ENCODE measurements at regions not wholly inside any gene's neighbourhood (a gene's known extent, or its start where the extent isn't known, plus 50 kb on each side); places are given as distances from the start of the nearest gene placed in this dataset.
"Not testable (repeated sequence)": the region's sequence is repeated elsewhere in the genome, so short reads cannot be mapped to it uniquely, and the experiment has no call there.

- no peak overlapping the region for H3K27ac ChIP-seq (ENCODE audit: insufficient read depth, low read depth, low read length)
- CTCF ChIA-PET: no interaction called here
- no peaks in the 10 kb centered on the region for H3K9me1 ChIP-seq (replicated peaks; ENCODE audit: control insufficient read depth, extremely low read depth, insufficient read depth, low read length)
- no peaks in the 10 kb centered on the region for H3K79me2 ChIP-seq (ENCODE audit: control insufficient read depth, insufficient read depth, low read length)
- no peak for DNase-seq (ENCODE audit: low read depth, low spot score)
- H3K9me3 ChIP-seq (replicated peaks; ENCODE audit: control insufficient read depth, insufficient read depth, low read length): no peaks in the 10 kb centered on the region
- no peak for FAIRE-seq
- no peak overlapping the region for H3K9ac ChIP-seq (replicated peaks; ENCODE audit: extremely low read depth, insufficient read depth, low read length)
- no peak for TF ChIP-seq JUN (IDR thresholded peaks at IDR 0.05; ENCODE audit: borderline replicate concordance, insufficient read depth, insufficient read length, low read depth)
- TF ChIP-seq MYC (IDR thresholded peaks at IDR 0.05; ENCODE audit: low read depth, low read length): no peak
- no peak for TF ChIP-seq GATA2 (IDR thresholded peaks at IDR 0.05; ENCODE audit: insufficient read depth, insufficient read length, low read depth, low read length)
- TF ChIP-seq FOS (IDR thresholded peaks at IDR 0.05; ENCODE audit: borderline replicate concordance, insufficient read depth, low read length): no peak
- no peak for TF ChIP-seq POLR2A (IDR thresholded peaks at IDR 0.05; ENCODE audit: low read depth, low read length)
- TF ChIP-seq MAX (IDR thresholded peaks at IDR 0.05; ENCODE audit: insufficient read depth, insufficient read length): no peak
- TF ChIP-seq CTCF (IDR thresholded peaks at IDR 0.05; ENCODE audit: extremely low read depth in 1 of 2, insufficient read depth in 1 of 2, low read depth in 1 of 2, low read length in 2 of 2): no peak
- TF ChIP-seq POLR2AphosphoS5 (IDR thresholded peaks at IDR 0.05; ENCODE audit: insufficient read depth, low read depth, low read length): no peak
- no peak for TF ChIP-seq EZH2 (IDR thresholded peaks at IDR 0.05; ENCODE audit: borderline replicate concordance, low read depth, low read length, severe bottlenecking)
- no peak overlapping the region for H2AFZ ChIP-seq (ENCODE audit: low read depth, low read length)
- no peaks in the 10 kb centered on the region for H3K36me3 ChIP-seq (ENCODE audit: control insufficient read depth in 2 of 2, extremely low read depth in 1 of 2, insufficient read depth in 2 of 2, low read length in 2 of 2)
- dilution Hi-C loops (cut with MboI; ENCODE audit: extremely low pct_ligation_motif_present, low sequenced_read_pairs) (no loop called here), intact Hi-C loops (cut with micrococcal nuclease) (no loop called here)
- no peak overlapping the region for H3K4me2 ChIP-seq (ENCODE audit: insufficient read depth, low read length)
- no peak overlapping the region for H3K4me3 ChIP-seq (replicated peaks in 1 of 3; ENCODE audit: insufficient read depth in 1 of 3, low read depth in 1 of 3, low read length in 3 of 3)
- POLR2A ChIA-PET: no interaction called here
- no peaks in the 10 kb centered on the region for H4K20me1 ChIP-seq (replicated peaks; ENCODE audit: control insufficient read depth, extremely low read depth, insufficient read depth, low read length)
- BruUV-seq (replicated peaks): no TSS peak
- H3K27me3 ChIP-seq (ENCODE audit: control insufficient read depth in 2 of 2, insufficient read depth in 2 of 2, low read length in 2 of 2): no peaks in the 10 kb centered on the region
- H3K4me1 ChIP-seq (ENCODE audit: control insufficient read depth, extremely low read depth, insufficient read depth, low read length): no peaks in the 10 kb centered on the region
Observed at GRCh38 chr12:38222011-38222410, 94.6 kb upstream of the ALG10B start.

- H3K9ac ChIP-seq (replicated peaks; ENCODE audit: extremely low read depth, insufficient read depth, low read length); H3K27me3 ChIP-seq (ENCODE audit: control insufficient read depth in 2 of 2, insufficient read depth in 2 of 2, low read length in 2 of 2); BruUV-seq (replicated peaks); FAIRE-seq; CTCF ChIA-PET; H3K27ac ChIP-seq (ENCODE audit: insufficient read depth, low read depth, low read length); dilution Hi-C loops (cut with MboI; ENCODE audit: extremely low pct_ligation_motif_present, low sequenced_read_pairs); H3K79me2 ChIP-seq (ENCODE audit: control insufficient read depth, insufficient read depth, low read length); DNase-seq (ENCODE audit: low read depth, low spot score); H4K20me1 ChIP-seq (replicated peaks; ENCODE audit: control insufficient read depth, extremely low read depth, insufficient read depth, low read length); intact Hi-C loops (cut with micrococcal nuclease); H3K4me3 ChIP-seq (replicated peaks in 1 of 3; ENCODE audit: insufficient read depth in 1 of 3, low read depth in 1 of 3, low read length in 3 of 3); H3K36me3 ChIP-seq (ENCODE audit: control insufficient read depth in 2 of 2, extremely low read depth in 1 of 2, insufficient read depth in 2 of 2, low read length in 2 of 2); POLR2A ChIA-PET; H3K9me1 ChIP-seq (replicated peaks; ENCODE audit: control insufficient read depth, extremely low read depth, insufficient read depth, low read length); H3K4me1 ChIP-seq (ENCODE audit: control insufficient read depth, extremely low read depth, insufficient read depth, low read length); H3K4me2 ChIP-seq (ENCODE audit: insufficient read depth, low read length); H2AFZ ChIP-seq (ENCODE audit: low read depth, low read length); H3K9me3 ChIP-seq (replicated peaks; ENCODE audit: control insufficient read depth, insufficient read depth, low read length): not testable (repeated sequence)
Observed at GRCh38 chr12:38238328-38238727, 78.2 kb upstream of the ALG10B start.
